ENCODE measurements at regions not wholly inside any gene's neighbourhood (a gene's known extent, or its start where the extent isn't known, plus 50 kb on each side); places are given as distances from the start of the nearest gene placed in this dataset.

DNA sequence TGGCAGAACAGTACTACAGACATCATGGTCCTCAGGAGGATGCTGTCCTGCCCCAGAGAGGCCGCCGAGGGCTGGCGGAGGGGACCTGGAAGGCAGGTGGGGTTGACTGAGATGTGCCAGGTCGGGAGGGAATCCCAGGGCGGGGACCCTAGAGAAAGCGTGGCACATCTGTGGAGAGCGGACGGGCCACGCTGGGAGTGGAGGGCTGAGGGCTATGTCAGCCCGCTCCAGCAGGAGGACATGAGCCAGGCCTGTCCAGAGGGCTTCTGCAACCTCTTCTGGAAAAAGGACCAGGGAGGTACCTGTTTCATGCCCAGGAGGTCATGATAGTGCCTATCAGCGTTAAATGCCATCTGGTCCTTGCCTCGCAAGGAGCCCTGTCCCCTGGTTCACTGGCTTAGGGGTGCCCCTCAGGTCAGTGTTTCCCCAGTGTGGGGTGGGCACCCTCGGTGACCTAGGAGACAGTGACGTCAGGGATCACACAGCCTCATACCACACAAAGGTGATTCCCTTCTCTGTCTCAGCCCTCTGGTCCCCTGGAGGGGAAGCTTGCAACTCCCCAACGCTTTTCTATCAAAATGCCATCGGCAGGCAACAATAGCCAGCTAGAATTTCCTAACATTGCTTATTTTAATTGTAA lies 103.6 kb upstream of the IER5L start:
- TF ChIP-seq EZH2phosphoT487 (IDR thresholded peaks at IDR 0.05; ENCODE audit: insufficient read depth, low read depth) (no peak), EZH2 (IDR thresholded peaks at IDR 0.05; ENCODE audit: insufficient read depth, poor library complexity, severe bottlenecking) (no peak)

Measured in GM23248 (cell line).